LNCAP (cell line): ENCODE measurements at regions not wholly inside any gene's neighbourhood (a gene's known extent, or its start where the extent isn't known, plus 50 kb on each side); places are given as distances from the start of the nearest gene placed in this dataset.

Experiments used
- TF ChIP-seq, protein P1 (sequence below): fragments of 450-650 bp; IDR thresholded peaks from 2 replicates; pipeline ENCODE4 v1.5.1; 2017; ENCODE audit warnings: mild to moderate bottlenecking

GRCh38 chr22:22784249-22785039 is 103.2 kb upstream of the IGLL5 start:
- TF ChIP-seq, protein P1, sequence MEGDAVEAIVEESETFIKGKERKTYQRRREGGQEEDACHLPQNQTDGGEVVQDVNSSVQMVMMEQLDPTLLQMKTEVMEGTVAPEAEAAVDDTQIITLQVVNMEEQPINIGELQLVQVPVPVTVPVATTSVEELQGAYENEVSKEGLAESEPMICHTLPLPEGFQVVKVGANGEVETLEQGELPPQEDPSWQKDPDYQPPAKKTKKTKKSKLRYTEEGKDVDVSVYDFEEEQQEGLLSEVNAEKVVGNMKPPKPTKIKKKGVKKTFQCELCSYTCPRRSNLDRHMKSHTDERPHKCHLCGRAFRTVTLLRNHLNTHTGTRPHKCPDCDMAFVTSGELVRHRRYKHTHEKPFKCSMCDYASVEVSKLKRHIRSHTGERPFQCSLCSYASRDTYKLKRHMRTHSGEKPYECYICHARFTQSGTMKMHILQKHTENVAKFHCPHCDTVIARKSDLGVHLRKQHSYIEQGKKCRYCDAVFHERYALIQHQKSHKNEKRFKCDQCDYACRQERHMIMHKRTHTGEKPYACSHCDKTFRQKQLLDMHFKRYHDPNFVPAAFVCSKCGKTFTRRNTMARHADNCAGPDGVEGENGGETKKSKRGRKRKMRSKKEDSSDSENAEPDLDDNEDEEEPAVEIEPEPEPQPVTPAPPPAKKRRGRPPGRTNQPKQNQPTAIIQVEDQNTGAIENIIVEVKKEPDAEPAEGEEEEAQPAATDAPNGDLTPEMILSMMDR, result no peak

GRCh38 chr22:22785316-22786065 is 102.1 kb upstream of the IGLL5 start:
- TF ChIP-seq, protein P1, result no peak

- TF ChIP-seq, protein P1, result no peak
Observed at GRCh38 chr22:22786301-22787115, 101.1 kb upstream of the IGLL5 start.

DNA sequence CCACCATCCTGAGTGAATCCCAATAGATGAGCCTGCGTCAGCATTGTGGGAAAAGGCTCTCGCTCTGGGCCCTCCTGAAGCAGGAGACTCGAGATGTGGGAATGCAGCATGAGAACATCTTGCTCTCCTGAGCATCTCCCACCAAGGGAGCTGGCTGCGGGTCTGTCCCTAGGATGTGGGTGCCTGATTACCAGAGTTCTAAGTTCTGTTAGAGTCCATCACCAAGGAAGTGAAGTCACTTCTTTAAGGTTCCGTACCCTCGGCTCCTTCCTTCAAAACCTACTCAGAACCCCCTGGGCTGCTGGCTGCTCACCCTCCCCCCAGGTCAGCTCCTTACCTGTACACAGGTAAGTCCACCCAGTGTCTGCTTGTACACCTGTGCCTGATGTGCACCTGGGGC is 100.5 kb upstream of the IGLL5 start:
- TF ChIP-seq, protein P1, result no peak

DNA sequence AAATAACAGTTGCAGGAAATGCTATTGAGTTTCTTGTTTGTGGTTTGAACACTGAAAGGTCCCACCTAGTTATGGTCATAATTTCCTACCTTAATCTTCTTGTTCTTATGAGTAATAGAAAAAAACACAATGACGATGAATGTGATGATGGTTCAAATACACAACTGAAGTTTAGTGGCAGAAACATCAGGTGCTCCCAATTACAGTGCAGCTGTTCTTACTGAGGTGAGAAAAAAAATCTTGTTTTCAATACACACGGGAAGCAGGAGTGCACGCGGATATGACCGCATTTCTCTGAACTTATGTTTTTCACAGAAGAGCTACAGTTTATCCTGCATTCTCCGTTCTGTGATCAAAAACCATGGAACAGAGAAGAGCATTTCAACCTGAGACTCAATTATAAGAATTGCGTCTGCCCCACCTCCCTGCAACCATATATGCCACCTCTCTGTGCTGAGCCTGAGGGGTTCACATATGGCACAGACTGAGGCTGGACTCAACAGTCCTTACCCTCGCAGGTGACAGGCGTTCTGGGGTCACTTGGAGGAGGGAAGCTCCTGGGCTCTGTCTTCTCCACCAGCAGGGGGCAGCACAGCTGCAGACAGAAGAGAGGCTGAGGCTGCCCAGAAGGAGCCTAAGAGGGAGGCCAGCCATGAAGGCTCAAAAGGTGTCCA is 99.7 kb upstream of the IGLL5 start:
- TF ChIP-seq, protein P1, result peak; percentile 92

DNA sequence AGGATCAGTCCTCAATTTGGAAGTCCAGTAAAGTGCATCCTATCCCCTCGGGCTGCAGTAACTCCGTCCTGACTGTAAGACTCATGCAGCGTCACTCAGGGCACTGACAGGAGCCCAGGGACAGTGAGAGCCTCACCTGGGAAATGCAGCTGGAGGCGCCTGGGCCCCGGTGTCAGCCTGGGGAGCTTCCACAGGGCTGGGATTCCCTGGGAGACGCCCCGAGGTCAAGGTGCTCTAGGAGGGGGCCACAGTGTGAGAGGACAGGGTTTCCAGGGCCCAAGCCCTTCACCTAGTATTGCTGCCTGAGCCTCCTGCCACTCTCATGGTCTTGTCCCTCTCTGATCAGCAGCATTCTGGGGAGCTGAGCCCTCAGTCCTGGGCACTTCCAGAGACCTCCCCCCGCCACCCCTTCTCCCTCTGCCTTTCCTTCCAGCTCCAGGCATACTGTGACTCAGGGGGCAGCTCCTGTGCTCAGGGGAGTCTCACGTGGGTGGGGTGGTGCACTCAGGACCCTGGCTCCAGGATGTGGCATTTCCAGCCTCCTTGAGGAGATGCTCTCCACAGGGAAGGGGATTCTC is 99.1 kb upstream of the IGLL5 start:
- TF ChIP-seq, protein P1, result 0 out of 2 replicates have a peak, but pooled peaks have one; percentile 2
